ENCODE measurements at regions not wholly inside any gene's neighbourhood (a gene's known extent, or its start where the extent isn't known, plus 50 kb on each side); places are given as distances from the start of the nearest gene placed in this dataset.
A peak's percentile ranks its signal among the peaks of the same experiment; 100 is the strongest.

DNA sequence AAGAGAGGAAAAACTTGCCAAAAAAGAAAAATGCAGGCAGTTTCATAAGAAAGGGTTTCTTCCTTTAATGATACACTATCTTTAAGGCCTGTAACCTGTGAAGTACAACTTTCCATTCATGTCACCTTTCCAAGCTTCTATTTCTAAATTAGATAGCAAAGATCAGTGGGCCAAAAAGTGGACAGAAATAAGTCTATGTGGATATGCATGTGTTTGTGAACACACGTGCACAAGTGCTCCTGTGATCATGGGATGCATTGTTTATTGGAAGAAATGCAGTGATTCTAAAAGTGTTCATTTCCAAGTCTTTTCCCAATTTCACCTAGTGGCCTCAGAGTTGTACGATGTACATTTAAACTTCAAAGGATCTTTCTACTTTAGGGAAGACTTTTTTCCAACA is 230.0 kb upstream of the BLID start:
- Mint-ChIP-seq H3K36me3 (ENCODE audit: low read depth, unreplicated experiment) (no peaks in the 10 kb centered on the region), H3K27me3 (ENCODE audit: low read depth, unreplicated experiment) (peaks cover 14% of the 10 kb centered on the region), H3K4me1 (ENCODE audit: low read depth, unreplicated experiment) (peaks cover 9% of the 10 kb centered on the region), H3K9me3 (ENCODE audit: unreplicated experiment) (peaks cover 3% of the 10 kb centered on the region), H3K27ac (ENCODE audit: unreplicated experiment) (no peak overlapping the region), H3K4me3 (ENCODE audit: unreplicated experiment) (no peak overlapping the region)
- Histone ChIP-seq H4K20me1 (ENCODE audit: insufficient read depth, low read length) (no peaks in the 10 kb centered on the region), H3K4me2 (ENCODE audit: low read length) (no peak overlapping the region), H3K4me1 (ENCODE audit: insufficient read depth, low read length) (peaks cover 3% of the 10 kb centered on the region), H2AFZ (ENCODE audit: low read depth, low read length) (no peak overlapping the region), H3K4me3 (ENCODE audit: insufficient read depth, low read depth, low read length) (no peak overlapping the region), H3K27me3 (ENCODE audit: insufficient read depth, low read length) (no peaks in the 10 kb centered on the region), H3K27ac (ENCODE audit: low read depth, low read length) (no peak overlapping the region), H3K79me2 (ENCODE audit: insufficient read depth, low read length) (no peaks in the 10 kb centered on the region), H3K9me3 (ENCODE audit: insufficient read depth, low read depth, low read length) (no peaks in the 10 kb centered on the region), H3K36me3 (ENCODE audit: insufficient read depth, low read length) (no peaks in the 10 kb centered on the region), H3K9ac (ENCODE audit: low read length) (no peak overlapping the region)
- peak; percentile 45 for FAIRE-seq
- no peak for TF ChIP-seq EZH2 (IDR thresholded peaks at IDR 0.05; ENCODE audit: insufficient read depth, low read length)
- TF ChIP-seq, protein P1, sequence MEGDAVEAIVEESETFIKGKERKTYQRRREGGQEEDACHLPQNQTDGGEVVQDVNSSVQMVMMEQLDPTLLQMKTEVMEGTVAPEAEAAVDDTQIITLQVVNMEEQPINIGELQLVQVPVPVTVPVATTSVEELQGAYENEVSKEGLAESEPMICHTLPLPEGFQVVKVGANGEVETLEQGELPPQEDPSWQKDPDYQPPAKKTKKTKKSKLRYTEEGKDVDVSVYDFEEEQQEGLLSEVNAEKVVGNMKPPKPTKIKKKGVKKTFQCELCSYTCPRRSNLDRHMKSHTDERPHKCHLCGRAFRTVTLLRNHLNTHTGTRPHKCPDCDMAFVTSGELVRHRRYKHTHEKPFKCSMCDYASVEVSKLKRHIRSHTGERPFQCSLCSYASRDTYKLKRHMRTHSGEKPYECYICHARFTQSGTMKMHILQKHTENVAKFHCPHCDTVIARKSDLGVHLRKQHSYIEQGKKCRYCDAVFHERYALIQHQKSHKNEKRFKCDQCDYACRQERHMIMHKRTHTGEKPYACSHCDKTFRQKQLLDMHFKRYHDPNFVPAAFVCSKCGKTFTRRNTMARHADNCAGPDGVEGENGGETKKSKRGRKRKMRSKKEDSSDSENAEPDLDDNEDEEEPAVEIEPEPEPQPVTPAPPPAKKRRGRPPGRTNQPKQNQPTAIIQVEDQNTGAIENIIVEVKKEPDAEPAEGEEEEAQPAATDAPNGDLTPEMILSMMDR (IDR thresholded peaks at IDR 0.05; ENCODE audit: insufficient read depth, low read depth, low read length), result no peak
- no peak for DNase-seq (ENCODE audit: low read depth)

DNA sequence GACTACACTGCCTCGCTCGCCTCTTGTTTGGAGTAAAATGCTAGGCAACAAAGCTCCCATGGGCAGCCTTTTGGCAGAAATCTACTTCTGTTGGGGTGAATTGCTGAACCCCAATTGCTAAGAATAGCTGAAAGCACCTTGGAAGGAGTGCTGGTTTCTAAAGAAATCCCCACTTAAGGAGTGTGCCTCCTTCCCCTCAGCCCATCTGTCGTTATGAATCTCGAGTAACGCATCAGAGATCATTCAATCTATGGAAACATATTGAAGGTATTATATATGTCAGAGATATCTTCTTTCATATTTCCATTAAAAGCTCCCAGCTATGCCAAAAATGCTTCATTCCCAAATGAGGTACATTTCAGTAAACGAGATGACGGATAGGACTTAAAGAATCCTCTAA is 229.6 kb upstream of the BLID start:
- Mint-ChIP-seq H3K4me1 (ENCODE audit: low read depth, unreplicated experiment) (peaks cover 9% of the 10 kb centered on the region), H3K4me3 (ENCODE audit: unreplicated experiment) (no peak overlapping the region)
- FAIRE-seq, result no peak

DNA sequence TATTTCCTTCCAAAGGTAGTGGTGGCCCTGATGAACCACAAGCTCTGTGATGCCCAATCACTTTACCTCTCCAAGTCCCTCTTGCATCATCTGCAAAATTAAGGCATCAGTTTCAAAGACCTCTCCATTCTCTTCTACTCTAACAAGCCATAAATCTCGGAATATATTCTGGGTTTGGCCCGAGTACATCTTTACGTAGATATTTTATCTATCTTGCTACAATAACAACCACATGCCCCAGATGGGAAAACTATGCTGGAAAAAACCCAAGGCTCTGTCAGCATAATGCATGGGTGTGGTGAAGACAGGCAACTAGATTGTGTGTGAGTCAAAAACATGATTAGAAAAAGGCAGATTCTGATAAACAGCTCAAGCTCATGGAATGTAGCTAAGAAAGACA is 228.2 kb upstream of the BLID start:
- H3K9me3 ChIP-seq (ENCODE audit: insufficient read depth, low read depth, low read length), result no peaks in the 10 kb centered on the region
- peaks cover 4% of the 10 kb centered on the region for H3K27me3 Mint-ChIP-seq (ENCODE audit: low read depth, unreplicated experiment)
- H3K9ac ChIP-seq (ENCODE audit: low read length), result no peak overlapping the region
- peaks cover 9% of the 10 kb centered on the region for H3K4me1 Mint-ChIP-seq (ENCODE audit: low read depth, unreplicated experiment)
- no peaks in the 10 kb centered on the region for H3K36me3 Mint-ChIP-seq (ENCODE audit: low read depth, unreplicated experiment)
- H3K27me3 ChIP-seq (ENCODE audit: insufficient read depth, low read length), result no peaks in the 10 kb centered on the region
- H4K20me1 ChIP-seq (ENCODE audit: insufficient read depth, low read length), result no peaks in the 10 kb centered on the region
- TF ChIP-seq EZH2 (IDR thresholded peaks at IDR 0.05; ENCODE audit: insufficient read depth, low read length), result no peak
- TF ChIP-seq, protein P1 (IDR thresholded peaks at IDR 0.05; ENCODE audit: insufficient read depth, low read depth, low read length), result no peak
- H3K4me3 ChIP-seq (ENCODE audit: insufficient read depth, low read depth, low read length), result no peak overlapping the region
- no peaks in the 10 kb centered on the region for H3K36me3 ChIP-seq (ENCODE audit: insufficient read depth, low read length)
- no peak overlapping the region for H2AFZ ChIP-seq (ENCODE audit: low read depth, low read length)
- H3K4me3 Mint-ChIP-seq (ENCODE audit: unreplicated experiment), result no peak overlapping the region
- FAIRE-seq (peak; percentile 71), DNase-seq (ENCODE audit: low read depth) (peak; percentile 99)
- no peak overlapping the region for H3K27ac ChIP-seq (ENCODE audit: low read depth, low read length)
- peaks cover 3% of the 10 kb centered on the region for H3K4me1 ChIP-seq (ENCODE audit: insufficient read depth, low read length)
- H3K27ac Mint-ChIP-seq (ENCODE audit: unreplicated experiment), result no peak overlapping the region
- H3K9me3 Mint-ChIP-seq (ENCODE audit: unreplicated experiment), result peaks cover 6% of the 10 kb centered on the region
- H3K79me2 ChIP-seq (ENCODE audit: insufficient read depth, low read length), result no peaks in the 10 kb centered on the region
- peak overlapping the region; percentile 30 for H3K4me2 ChIP-seq (ENCODE audit: low read length)

More for the DNA sequence above, 229.6 kb upstream of the BLID start:
- no peak overlapping the region for H3K27ac ChIP-seq (ENCODE audit: low read depth, low read length)
- DNase-seq (ENCODE audit: low read depth), result no peak
- H3K27me3 ChIP-seq (ENCODE audit: insufficient read depth, low read length), result no peaks in the 10 kb centered on the region
- no peak overlapping the region for H2AFZ ChIP-seq (ENCODE audit: low read depth, low read length)
- no peak overlapping the region for H3K4me2 ChIP-seq (ENCODE audit: low read length)
- no peak overlapping the region for H3K4me3 ChIP-seq (ENCODE audit: insufficient read depth, low read depth, low read length)
- H3K79me2 ChIP-seq (ENCODE audit: insufficient read depth, low read length), result no peaks in the 10 kb centered on the region
- TF ChIP-seq, protein P1 (IDR thresholded peaks at IDR 0.05; ENCODE audit: insufficient read depth, low read depth, low read length), result no peak
- TF ChIP-seq EZH2 (IDR thresholded peaks at IDR 0.05; ENCODE audit: insufficient read depth, low read length), result no peak
- H3K9ac ChIP-seq (ENCODE audit: low read length), result no peak overlapping the region
- no peaks in the 10 kb centered on the region for H4K20me1 ChIP-seq (ENCODE audit: insufficient read depth, low read length)
- no peaks in the 10 kb centered on the region for H3K9me3 ChIP-seq (ENCODE audit: insufficient read depth, low read depth, low read length)
- peaks cover 4% of the 10 kb centered on the region for H3K9me3 Mint-ChIP-seq (ENCODE audit: unreplicated experiment)
- no peaks in the 10 kb centered on the region for H3K36me3 ChIP-seq (ENCODE audit: insufficient read depth, low read length)
- peaks cover 3% of the 10 kb centered on the region for H3K4me1 ChIP-seq (ENCODE audit: insufficient read depth, low read length)
- no peaks in the 10 kb centered on the region for H3K36me3 Mint-ChIP-seq (ENCODE audit: low read depth, unreplicated experiment)
- H3K27ac Mint-ChIP-seq (ENCODE audit: unreplicated experiment), result no peak overlapping the region
- peaks cover 14% of the 10 kb centered on the region for H3K27me3 Mint-ChIP-seq (ENCODE audit: low read depth, unreplicated experiment)

Data from astrocyte (in vitro differentiated cells and primary cell).